Activated CD8-positive, alpha-beta T cell treated with anti-CD3 and anti-CD28 coated beads for 36 hours (primary cell): ENCODE measurements at regions not wholly inside any gene's neighbourhood (a gene's known extent, or its start where the extent isn't known, plus 50 kb on each side); places are given as distances from the start of the nearest gene placed in this dataset.

ENCODE experiments used
- ATAC-seq: fragments of 200-7000 bp; cut with Tn5 transposase; one replicate; pipeline ENCODE4 v1.10.0; 2021; ENCODE audit warnings: mild to moderate bottlenecking, moderate library complexity
- CTCF ChIA-PET: fragments of 350-600 bp; sonication (Branson Sonifier 250); formaldehyde crosslinking; loops from one replicate; lab custom pipeline; 2021; ENCODE audit warnings: antibody characterized with exemption; lab: Charles Lee
- POLR2A ChIA-PET: fragments of 350-600 bp; sonication (Branson Sonifier 250); formaldehyde crosslinking; loops from one replicate; lab custom pipeline; 2021; ENCODE audit warnings: antibody characterized with exemption; lab: Charles Lee
- DNase-seq: peaks from one replicate; pipeline ENCODE4 v3.0.0-alpha.2; 2020
- H3K27ac Mint-ChIP-seq: one replicate; pipeline ENCODE4 v1.8.0; 2021; ENCODE audit warnings: mild to moderate bottlenecking, mixed read lengths
- H3K27me3 Mint-ChIP-seq: one replicate; pipeline ENCODE4 v1.8.0; 2021; ENCODE audit warnings: mixed read lengths
- H3K36me3 Mint-ChIP-seq: one replicate; pipeline ENCODE4 v1.8.0; 2021; ENCODE audit warnings: low read depth, mixed read lengths
- H3K4me1 Mint-ChIP-seq: one replicate; pipeline ENCODE4 v1.8.0; 2021; ENCODE audit warnings: low read depth, mixed read lengths
- H3K4me3 Mint-ChIP-seq: one replicate; pipeline ENCODE4 v1.8.0; 2021; ENCODE audit warnings: mild to moderate bottlenecking, moderate library complexity, mixed read lengths
- H3K9me3 Mint-ChIP-seq: one replicate; pipeline ENCODE4 v1.8.0; 2021; ENCODE audit warnings: mixed read lengths
- intact Hi-C: fragments of 100-400 bp; cut with micrococcal nuclease; formaldehyde crosslinking; loops from one replicate; pipeline ENCODE4 v1.10.0; 2022
- TF ChIP-seq, protein P1 (sequence below): fragments of 200-600 bp; IDR thresholded peaks from one replicate; pipeline ENCODE4 v1.8.0; 2022; ENCODE audit warnings: antibody characterized with exemption, mild to moderate bottlenecking

DNA sequence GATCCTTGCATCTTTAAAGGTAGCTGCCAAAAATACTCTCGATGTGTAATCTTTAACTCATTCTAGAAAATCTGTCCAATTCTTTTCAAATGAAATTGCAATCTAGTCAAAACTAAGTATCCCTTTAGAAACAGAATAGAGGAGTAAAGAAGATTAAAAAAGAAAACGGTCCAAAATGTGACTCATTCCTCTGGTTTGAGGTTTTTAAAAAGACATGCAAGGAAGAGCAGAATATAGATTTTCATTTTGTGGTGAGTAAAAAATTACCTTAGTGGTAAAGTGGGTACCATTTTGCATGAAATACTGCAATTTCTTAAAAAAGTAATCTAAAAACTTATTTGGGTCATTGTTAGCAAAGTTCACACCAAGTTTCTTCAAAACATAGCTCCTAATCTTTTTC is 108.4 kb downstream of the BRMS1L start:
- POLR2A ChIA-PET = interaction anchor here (1.1 kb wide), 1 partner anchor 13 kb away, joined by 3 read pairs; no protein-coding TSS in a partner anchor
- peaks cover 44% of the 10 kb centered on the region for H3K4me1 Mint-ChIP-seq

DNA sequence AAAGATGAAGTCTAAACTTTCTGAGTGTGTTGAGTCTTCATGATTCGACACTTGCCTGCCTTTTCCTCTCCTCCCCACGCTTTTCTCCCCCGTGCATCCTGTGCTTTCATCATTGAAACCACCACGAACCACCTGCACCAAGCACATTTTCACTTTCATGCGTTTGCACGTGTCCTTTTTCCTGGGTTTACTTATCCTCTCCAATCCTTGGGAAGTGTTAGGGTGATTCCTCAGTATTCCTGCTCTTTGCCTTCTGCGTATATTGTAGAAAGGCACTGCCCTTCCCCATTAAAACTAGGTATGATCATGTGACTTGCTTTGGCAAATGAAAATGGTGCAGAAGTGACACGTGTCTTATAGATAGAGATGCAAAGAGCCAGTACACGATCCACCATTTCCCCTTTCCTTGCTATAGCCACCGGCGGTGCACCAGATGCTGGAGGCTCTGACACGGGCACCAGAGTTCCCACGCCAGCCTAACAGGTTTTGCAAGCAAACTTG is 106.6 kb downstream of the BRMS1L start:
- H3K4me1 Mint-ChIP-seq = peaks cover 44% of the 10 kb centered on the region
- ATAC-seq = peak; percentile 81
- peak; percentile 79 for DNase-seq
- ChIA-PET CTCF (interaction anchor here (0.7 to 2.2 kb wide), 2 partner anchors 11 to 49 kb away, joined by 4 to 7 read pairs; no protein-coding TSS in a partner anchor), POLR2A (no interaction called here)
- intact Hi-C loops = no loop called here
- H3K4me3 Mint-ChIP-seq = peak overlapping the region; percentile 58
- peak overlapping the region; percentile 80 for H3K27ac Mint-ChIP-seq
- TF ChIP-seq, protein P1, sequence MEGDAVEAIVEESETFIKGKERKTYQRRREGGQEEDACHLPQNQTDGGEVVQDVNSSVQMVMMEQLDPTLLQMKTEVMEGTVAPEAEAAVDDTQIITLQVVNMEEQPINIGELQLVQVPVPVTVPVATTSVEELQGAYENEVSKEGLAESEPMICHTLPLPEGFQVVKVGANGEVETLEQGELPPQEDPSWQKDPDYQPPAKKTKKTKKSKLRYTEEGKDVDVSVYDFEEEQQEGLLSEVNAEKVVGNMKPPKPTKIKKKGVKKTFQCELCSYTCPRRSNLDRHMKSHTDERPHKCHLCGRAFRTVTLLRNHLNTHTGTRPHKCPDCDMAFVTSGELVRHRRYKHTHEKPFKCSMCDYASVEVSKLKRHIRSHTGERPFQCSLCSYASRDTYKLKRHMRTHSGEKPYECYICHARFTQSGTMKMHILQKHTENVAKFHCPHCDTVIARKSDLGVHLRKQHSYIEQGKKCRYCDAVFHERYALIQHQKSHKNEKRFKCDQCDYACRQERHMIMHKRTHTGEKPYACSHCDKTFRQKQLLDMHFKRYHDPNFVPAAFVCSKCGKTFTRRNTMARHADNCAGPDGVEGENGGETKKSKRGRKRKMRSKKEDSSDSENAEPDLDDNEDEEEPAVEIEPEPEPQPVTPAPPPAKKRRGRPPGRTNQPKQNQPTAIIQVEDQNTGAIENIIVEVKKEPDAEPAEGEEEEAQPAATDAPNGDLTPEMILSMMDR = no peak
- H3K27me3 Mint-ChIP-seq = peaks cover 4% of the 10 kb centered on the region
- no peaks in the 10 kb centered on the region for H3K9me3 Mint-ChIP-seq
- no peaks in the 10 kb centered on the region for H3K36me3 Mint-ChIP-seq

More for the DNA sequence above, 108.4 kb downstream of the BRMS1L start:
- TF ChIP-seq, protein P1 = no peak
- no peaks in the 10 kb centered on the region for H3K36me3 Mint-ChIP-seq
- no peaks in the 10 kb centered on the region for H3K9me3 Mint-ChIP-seq
- peaks cover 7% of the 10 kb centered on the region for H3K27me3 Mint-ChIP-seq
- no peak overlapping the region for H3K27ac Mint-ChIP-seq
- intact Hi-C loops = no loop called here
- DNase-seq (no peak), ATAC-seq (peak; percentile 32)
- no peak overlapping the region for H3K4me3 Mint-ChIP-seq
- CTCF ChIA-PET = interaction anchor here (1.0 to 2.2 kb wide), 2 partner anchors 51 to 112 kb away, joined by 3 to 7 read pairs; no protein-coding TSS in a partner anchor

DNA sequence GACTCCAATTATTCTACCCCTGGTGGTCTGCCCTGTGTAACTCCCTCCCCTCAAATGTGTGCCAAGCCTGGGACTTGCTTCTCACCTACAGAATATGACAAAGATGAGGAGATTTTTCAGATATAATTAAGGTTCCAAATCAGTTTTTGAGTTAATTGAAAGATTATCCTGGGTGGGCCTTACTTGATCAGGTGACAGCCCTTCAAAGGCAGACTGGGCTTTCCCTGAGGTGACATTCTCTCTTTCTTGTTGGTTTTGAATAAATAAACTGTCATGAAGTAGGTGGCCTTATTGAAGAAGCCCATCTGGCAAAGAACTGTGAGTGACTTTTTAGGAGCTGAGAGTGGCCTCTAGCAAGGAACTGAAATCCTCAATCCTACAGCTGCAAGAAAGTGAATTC is 106.0 kb downstream of the BRMS1L start:
- Mint-ChIP-seq H3K36me3 (no peaks in the 10 kb centered on the region), H3K27me3 (peaks cover 1% of the 10 kb centered on the region), H3K4me1 (peaks cover 44% of the 10 kb centered on the region), H3K27ac (peak overlapping the region; percentile 80), H3K4me3 (peak overlapping the region; percentile 58), H3K9me3 (no peaks in the 10 kb centered on the region)
- TF ChIP-seq, protein P1 = no peak
- DNase-seq = peak; percentile 8
- ATAC-seq = peak; percentile 18
- ChIA-PET CTCF (interaction anchor here (0.7 to 1.8 kb wide), 2 partner anchors 12 kb away, joined by 4 to 5 read pairs; no protein-coding TSS in a partner anchor), POLR2A (no interaction called here)
- intact Hi-C loops = no loop called here

DNA sequence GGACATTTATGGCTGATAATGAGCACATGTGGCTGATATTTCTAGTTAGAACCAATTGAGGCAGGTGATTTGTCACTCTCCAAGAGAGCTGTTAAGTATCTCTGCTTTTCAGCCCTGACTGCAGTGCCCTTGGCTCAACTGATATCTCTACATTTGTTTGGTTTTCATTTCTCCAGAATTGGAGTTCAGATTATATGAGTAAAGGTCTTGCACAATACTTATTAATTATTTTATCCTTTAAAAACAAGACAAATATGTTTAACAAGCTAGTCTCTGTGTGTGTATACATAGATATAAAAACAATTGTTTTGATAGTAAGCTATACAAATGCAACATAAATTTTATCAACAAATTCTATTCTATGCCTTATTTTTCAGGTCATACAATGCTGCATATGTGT is 105.2 kb downstream of the BRMS1L start:
- DNase-seq = no peak
- H3K27ac Mint-ChIP-seq = no peak overlapping the region
- peaks cover 44% of the 10 kb centered on the region for H3K4me1 Mint-ChIP-seq
- POLR2A ChIA-PET = no interaction called here
- ATAC-seq = no peak
- intact Hi-C loops = no loop called here
- no peaks in the 10 kb centered on the region for H3K27me3 Mint-ChIP-seq
- no peak overlapping the region for H3K4me3 Mint-ChIP-seq
- CTCF ChIA-PET = interaction anchor here (1.0 to 1.8 kb wide), 3 partner anchors 9 to 50 kb away, joined by 3 to 5 read pairs (median 4); no protein-coding TSS in a partner anchor
- TF ChIP-seq, protein P1 = no peak
- no peaks in the 10 kb centered on the region for H3K36me3 Mint-ChIP-seq
- no peaks in the 10 kb centered on the region for H3K9me3 Mint-ChIP-seq

DNA sequence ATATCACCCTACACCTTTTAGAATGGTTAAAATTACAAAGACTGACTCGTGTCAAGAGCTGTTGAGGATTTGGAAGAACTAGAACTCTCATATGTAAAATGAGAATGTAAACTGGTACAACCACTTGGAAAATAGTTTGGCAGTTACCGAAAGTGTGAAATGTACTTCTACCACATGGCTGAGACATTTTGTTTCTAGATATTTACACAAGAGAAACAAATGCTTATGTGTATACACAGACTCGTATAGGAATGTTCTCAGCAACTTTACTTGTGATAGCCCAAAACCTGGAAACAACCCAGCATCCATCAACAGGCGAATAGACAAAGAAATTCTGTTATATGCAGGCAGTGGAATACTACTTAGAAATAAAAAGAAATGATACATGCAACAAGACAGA is 103.0 kb downstream of the BRMS1L start:
- ATAC-seq = no peak
- Mint-ChIP-seq H3K27me3 (no peaks in the 10 kb centered on the region), H3K4me3 (no peak overlapping the region), H3K27ac (no peak overlapping the region), H3K9me3 (no peaks in the 10 kb centered on the region), H3K36me3 (no peaks in the 10 kb centered on the region), H3K4me1 (peaks cover 31% of the 10 kb centered on the region)
- POLR2A ChIA-PET = no interaction called here
- TF ChIP-seq, protein P1 = no peak
- intact Hi-C loops = no loop called here
- CTCF ChIA-PET = no interaction called here
- DNase-seq = no peak
